HG03469 (cell line): ENCODE measurements at regions not wholly inside any gene's neighbourhood (a gene's known extent, or its start where the extent isn't known, plus 50 kb on each side); places are given as distances from the start of the nearest gene placed in this dataset.
A peak's percentile ranks its signal among the peaks of the same experiment; 100 is the strongest.

Experiments used
- ATAC-seq: cut with Tn5 transposase; IDR thresholded peaks from one replicate; pipeline ENCODE4 v1.9.1; 2021; ENCODE audit warnings: mild to moderate bottlenecking, moderate library complexity, moderate number of reproducible peaks; ENCODE audit not compliant: unreplicated experiment

- ATAC-seq: peak; percentile 76
These were observed 56.1 kb upstream of the SLC35G4 start for GRCh38 chr18:11553098-11553940.

- ATAC-seq: no peak
These were observed 60.4 kb upstream of the SLC35G4 start for GRCh38 chr18:11548916-11549551.

GRCh38 chr18:11548396-11548795, 61.0 kb upstream of the SLC35G4 start:
- ATAC-seq: no peak

- no peak for ATAC-seq
These were observed 65.2 kb upstream of the SLC35G4 start for GRCh38 chr18:11544060-11544633.

- no peak for ATAC-seq
These were observed 68.2 kb upstream of the SLC35G4 start for GRCh38 chr18:11541179-11541578.

GRCh38 chr18:11533942-11534496, 75.4 kb upstream of the SLC35G4 start:
- no peak for ATAC-seq

- no peak for ATAC-seq
These were observed 75.9 kb upstream of the SLC35G4 start for GRCh38 chr18:11533513-11533890.

- no peak for ATAC-seq
These were observed 76.5 kb upstream of the SLC35G4 start for GRCh38 chr18:11532758-11533512.

GRCh38 chr18:11529081-11529480, 80.3 kb upstream of the SLC35G4 start:
- ATAC-seq: no peak

GRCh38 chr18:11526675-11527074, 82.7 kb upstream of the SLC35G4 start:
- no peak for ATAC-seq

GRCh38 chr18:11523804-11524203, 85.6 kb upstream of the SLC35G4 start:
- ATAC-seq: no peak

GRCh38 chr18:11522992-11523391, 86.4 kb upstream of the SLC35G4 start:
- no peak for ATAC-seq

GRCh38 chr18:11521853-11522252, 87.5 kb upstream of the SLC35G4 start:
- no peak for ATAC-seq

GRCh38 chr18:11520536-11520935, 88.9 kb upstream of the SLC35G4 start:
- ATAC-seq: no peak

- peak; percentile 75 for ATAC-seq
These were observed 90.4 kb upstream of the SLC35G4 start for GRCh38 chr18:11518788-11519685.

- no peak for ATAC-seq
These were observed 91.7 kb upstream of the SLC35G4 start for GRCh38 chr18:11517704-11518103.

GRCh38 chr18:11516751-11517503, 92.5 kb upstream of the SLC35G4 start:
- no peak for ATAC-seq

- no peak for ATAC-seq
These were observed 95.1 kb upstream of the SLC35G4 start for GRCh38 chr18:11514267-11514666.
